ENCODE measurements at regions not wholly inside any gene's neighbourhood (a gene's known extent, or its start where the extent isn't known, plus 50 kb on each side); places are given as distances from the start of the nearest gene placed in this dataset.
"Not testable (repeated sequence)": the region's sequence is repeated elsewhere in the genome, so short reads cannot be mapped to it uniquely, and the experiment has no call there.

DNA sequence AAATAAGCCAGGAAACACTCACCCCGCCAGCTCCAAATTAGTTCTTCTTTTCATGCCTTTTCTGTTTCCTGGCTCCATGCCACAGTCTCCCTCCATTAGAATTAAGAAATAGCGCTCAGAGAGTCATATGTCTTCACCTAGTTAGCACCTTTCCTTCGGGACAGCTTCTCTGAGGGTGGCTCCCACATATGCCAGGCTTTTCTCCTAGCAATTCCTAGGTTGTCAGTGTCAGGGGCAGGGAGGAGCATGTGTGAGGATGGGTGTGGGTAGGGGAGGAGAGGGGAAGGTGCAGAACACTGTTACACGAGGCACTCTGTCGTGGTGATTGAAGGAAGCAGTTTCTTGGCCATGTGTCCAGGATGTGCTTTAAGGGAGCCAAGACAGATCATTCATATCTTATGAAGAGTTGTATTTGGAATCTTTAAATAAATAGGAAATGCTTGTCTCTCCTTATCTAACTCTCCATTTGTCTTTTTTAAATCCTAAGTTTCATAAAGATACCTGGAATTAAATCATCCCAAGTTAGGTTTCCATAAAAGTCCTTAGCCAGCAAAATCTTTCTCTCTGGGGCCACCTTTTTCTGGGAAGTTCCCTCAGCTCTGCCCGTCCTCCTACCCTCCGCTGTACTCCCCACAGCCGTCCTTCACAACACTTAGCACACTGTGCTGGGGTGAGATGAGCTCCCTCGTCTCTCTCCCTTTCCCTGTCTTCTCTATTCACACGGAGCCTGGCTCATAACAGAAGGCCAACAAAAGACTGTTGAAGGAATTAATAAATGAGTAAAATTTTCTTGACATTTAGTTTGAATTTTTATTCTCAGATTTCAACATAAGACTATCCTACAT is 361.0 kb downstream of the CD83 start:
- POLR2A ChIA-PET, result no interaction called here
- ATAC-seq, result no peak
- in situ Hi-C loops (cut with HindIII; ENCODE audit: extremely low pct_ligation_motif_present, low pct_unique_long_range_greater_than_20kb), result no loop called here

DNA sequence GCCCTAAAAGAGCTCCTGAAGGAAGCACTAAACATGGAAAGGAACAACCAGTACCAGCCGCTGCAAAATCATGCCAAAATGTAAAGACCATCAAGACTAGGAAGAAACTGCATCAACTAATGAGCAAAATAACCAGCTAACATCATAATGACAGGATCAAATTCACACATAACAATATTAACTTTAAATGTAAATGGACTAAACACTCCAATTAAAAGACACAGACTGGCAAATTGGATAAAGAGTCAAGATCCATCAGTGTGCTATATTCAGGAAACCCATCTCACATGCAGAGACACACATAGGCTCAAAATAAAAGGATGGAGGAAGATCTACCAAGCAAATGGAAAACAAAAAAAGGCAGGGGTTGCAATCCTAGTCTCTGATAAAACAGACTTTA is 364.4 kb downstream of the CD83 start:
- FAIRE-seq; CTCF ChIA-PET (ENCODE audit: low intra/inter-chr PET ratio, low total read pairs); H3K27ac ChIP-seq (ENCODE audit: extremely low read length, insufficient read depth, low read length); H3K4me3 ChIP-seq (replicated peaks in 1 of 3; ENCODE audit: insufficient read depth in 1 of 3, low read depth in 2 of 3, low read length in 3 of 3); H3K79me2 ChIP-seq (ENCODE audit: insufficient read depth, low read length); H3K4me1 ChIP-seq (ENCODE audit: insufficient read depth, low read length); ATAC-seq; H3K9me3 ChIP-seq (ENCODE audit: low read length); H2AFZ ChIP-seq (ENCODE audit: low read length); DNase-seq (ENCODE audit: low spot score); H4K20me1 ChIP-seq (ENCODE audit: insufficient read depth, low read length); H3K9ac ChIP-seq (ENCODE audit: insufficient read depth, low read depth, low read length); H3K36me3 ChIP-seq (replicated peaks in 1 of 2; ENCODE audit: control insufficient read depth in 1 of 2, insufficient read depth in 2 of 2, low read length in 2 of 2); in situ Hi-C loops (cut with HindIII; ENCODE audit: extremely low pct_ligation_motif_present, low pct_unique_long_range_greater_than_20kb); intact Hi-C loops (cut with micrococcal nuclease; ENCODE audit: unreplicated experiment); H3K27me3 ChIP-seq (ENCODE audit: control insufficient read depth in 1 of 2, insufficient read depth in 2 of 2, low read length in 2 of 2); BruUV-seq (replicated peaks); POLR2A ChIA-PET; H3K4me2 ChIP-seq (ENCODE audit: low read depth, low read length): not testable (repeated sequence)
- WGBS (ENCODE audit: low lambda C conversion rate), result no CpG with 5 or more reads among the region's 1 CpG

More for the DNA sequence above, 361.0 kb downstream of the CD83 start:
- DNase-seq (ENCODE audit: low spot score) (no peak), FAIRE-seq (no peak)
- no peak overlapping the region for H3K4me2 ChIP-seq (ENCODE audit: low read depth, low read length)
- no peaks in the 10 kb centered on the region for H3K4me1 ChIP-seq (ENCODE audit: insufficient read depth, low read length)
- no peaks in the 10 kb centered on the region for H3K79me2 ChIP-seq (ENCODE audit: insufficient read depth, low read length)
- no peaks in the 10 kb centered on the region for H3K9me3 ChIP-seq (ENCODE audit: low read length)
- H3K9ac ChIP-seq (ENCODE audit: insufficient read depth, low read depth, low read length), result no peak overlapping the region
- H3K27ac ChIP-seq (ENCODE audit: extremely low read length, insufficient read depth, low read length), result no peak overlapping the region
- intact Hi-C loops (cut with micrococcal nuclease; ENCODE audit: unreplicated experiment), result no loop called here
- H3K27me3 ChIP-seq (ENCODE audit: control insufficient read depth in 1 of 2, insufficient read depth in 2 of 2, low read length in 2 of 2), result peaks cover 0 to 5% of the 10 kb centered on the region in 2 experiments; a peak in 3 of 5 replicates
- CTCF ChIA-PET (ENCODE audit: low intra/inter-chr PET ratio, low total read pairs), result no interaction called here
- BruUV-seq (replicated peaks), result no TSS peak
- TF ChIP-seq MAFK (conservative IDR thresholded peaks at IDR 0.05 in 1 of 2, IDR thresholded peaks at IDR 0.05 in 1 of 2; ENCODE audit: low read length in 2 of 2) (peak in 1 of 2 experiments; percentile 46; a peak in 2 of 4 replicates), ARID2 (CRISPR knock-in tag; IDR thresholded peaks at IDR 0.05; ENCODE audit: borderline replicate concordance) (no peak)
- no peaks in the 10 kb centered on the region for H4K20me1 ChIP-seq (ENCODE audit: insufficient read depth, low read length)
- 21% methylated on average over 10 of the region's 10 CpGs for WGBS (ENCODE audit: low lambda C conversion rate)
- H3K4me3 ChIP-seq (replicated peaks in 1 of 3; ENCODE audit: insufficient read depth in 1 of 3, low read depth in 2 of 3, low read length in 3 of 3), result no peak overlapping the region
- no peaks in the 10 kb centered on the region for H3K36me3 ChIP-seq (replicated peaks in 1 of 2; ENCODE audit: control insufficient read depth in 1 of 2, insufficient read depth in 2 of 2, low read length in 2 of 2)
- no peak overlapping the region for H2AFZ ChIP-seq (ENCODE audit: low read length)

Measured in HepG2 (cell line).